Mesendoderm (in vitro differentiated cells): ENCODE measurements at regions not wholly inside any gene's neighbourhood (a gene's known extent, or its start where the extent isn't known, plus 50 kb on each side); places are given as distances from the start of the nearest gene placed in this dataset.

Experiments
- DNase-seq: peaks from one replicate; pipeline ENCODE4 v3.0.0; 2013
- H2AK5ac ChIP-seq: 2 replicates; pipeline ENCODE4 v1.6.1; 2013; ENCODE audit warnings: low read length, inconsistent platforms
- H2BK120ac ChIP-seq: 2 replicates; pipeline ENCODE4 v1.6.1; 2013; ENCODE audit warnings: low read depth, mild to moderate bottlenecking, low read length, moderate library complexity, mixed read lengths
- H2BK15ac ChIP-seq: replicated peaks from 2 replicates; pipeline ENCODE4 v1.6.1; 2013; ENCODE audit warnings: low read depth, mild to moderate bottlenecking, moderate library complexity
- H2BK5ac ChIP-seq: 2 replicates; pipeline ENCODE4 v1.6.1; 2013; ENCODE audit warnings: low read length, inconsistent platforms
- H3K18ac ChIP-seq: 2 replicates; pipeline ENCODE4 v1.6.1; 2013; ENCODE audit warnings: mild to moderate bottlenecking, low read length, mixed read lengths
- H3K23ac ChIP-seq: one replicate; pipeline ENCODE4 v1.6.1; 2013; ENCODE audit warnings: low read length
- H3K27ac ChIP-seq: 2 replicates; pipeline ENCODE4 v1.5.1; 2013; ENCODE audit warnings: low read depth, mild to moderate bottlenecking, inconsistent platforms, low read length, moderate library complexity
- H3K27me3 ChIP-seq: 2 replicates; pipeline ENCODE4 v1.6.1; 2013; ENCODE audit warnings: low read length, control low read depth, mild to moderate bottlenecking, inconsistent platforms; ENCODE audit not compliant: insufficient read depth, poor library complexity
- H3K36me3 ChIP-seq: 2 replicates; pipeline ENCODE4 v1.6.1; 2013; ENCODE audit warnings: low read length, inconsistent platforms; ENCODE audit not compliant: control insufficient read depth, insufficient read depth
- H3K4ac ChIP-seq: one replicate; pipeline ENCODE4 v1.6.1; 2013; ENCODE audit warnings: low read depth, mild to moderate bottlenecking, low read length, moderate library complexity
- H3K4me1 ChIP-seq: 2 replicates; pipeline ENCODE4 v1.6.1; 2013; ENCODE audit warnings: low read depth, low read length, inconsistent platforms; ENCODE audit not compliant: control insufficient read depth
- H3K4me2 ChIP-seq: 2 replicates; pipeline ENCODE4 v1.6.1; 2013; ENCODE audit warnings: low read length
- H3K4me3 ChIP-seq: 2 replicates; pipeline ENCODE4 v1.5.1; 2013; ENCODE audit warnings: mild to moderate bottlenecking, low read length
- H3K56ac ChIP-seq: one replicate; pipeline ENCODE4 v1.6.1; 2013; ENCODE audit warnings: low read length
- H3K79me1 ChIP-seq: 2 replicates; pipeline ENCODE4 v1.6.1; 2013; ENCODE audit warnings: low read length, inconsistent platforms
- H3K79me2 ChIP-seq: 2 replicates; pipeline ENCODE4 v1.6.1; 2013; ENCODE audit warnings: mild to moderate bottlenecking, low read length; ENCODE audit not compliant: control insufficient read depth, insufficient read depth
- H3K9ac ChIP-seq: 2 replicates; pipeline ENCODE4 v1.6.1; 2013; ENCODE audit warnings: low read length, inconsistent platforms
- H4K5ac ChIP-seq: one replicate; pipeline ENCODE4 v1.6.1; 2013; ENCODE audit warnings: low read length
- H4K8ac ChIP-seq: one replicate; pipeline ENCODE4 v1.6.1; 2013; ENCODE audit warnings: low read depth, mild to moderate bottlenecking, control low read depth, low read length, moderate library complexity
- WGBS: extraction: QIAGEN DNeasy Blood & Tissue Kit; methylation state at CpG from one replicate; pipeline ENCODE4 v1.1.7; 2013; ENCODE audit warnings: low lambda C conversion rate, missing lambda C conversion rate; ENCODE audit not compliant: insufficient coverage; ENCODE audit errors: extremely low coverage; 5-methylcytosine and 5-hydroxymethylcytosine counted together

DNA sequence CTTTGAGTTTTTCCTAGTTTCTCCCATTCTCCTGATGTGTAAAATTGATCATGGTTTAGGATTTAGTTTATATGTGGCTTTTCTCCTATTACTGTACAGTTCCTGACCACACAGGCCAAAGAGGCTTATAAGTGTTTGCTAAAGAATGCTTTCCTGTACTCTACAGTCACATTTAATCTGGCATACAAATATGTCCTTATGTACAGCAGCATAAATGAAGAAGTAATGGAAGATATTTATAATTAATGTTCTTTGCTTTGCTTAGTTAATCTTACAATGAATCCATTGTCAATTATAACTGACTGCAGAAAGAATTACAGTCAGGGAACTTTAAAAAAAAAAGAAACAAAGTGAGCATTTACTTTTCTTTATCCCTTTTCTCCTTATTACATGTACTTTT is 293.9 kb downstream of the KCNC2 start:
- Histone ChIP-seq H3K56ac (no peak overlapping the region), H3K4ac (no peak overlapping the region), H3K4me1 (no peaks in the 10 kb centered on the region), H3K27me3 (no peaks in the 10 kb centered on the region), H2BK120ac (no peak overlapping the region), H3K4me3 (no peak overlapping the region), H3K36me3 (no peaks in the 10 kb centered on the region), H3K27ac (no peak overlapping the region), H3K79me1 (no peaks in the 10 kb centered on the region), H2BK5ac (no peak overlapping the region), H3K23ac (no peak overlapping the region), H4K8ac (no peak overlapping the region), H3K18ac (no peak overlapping the region), H3K9ac (no peak overlapping the region), H3K4me2 (no peak overlapping the region), H3K79me2 (no peaks in the 10 kb centered on the region), H4K5ac (no peak overlapping the region), H2BK15ac (no peak overlapping the region), H2AK5ac (no peak overlapping the region)
- DNase-seq, result no peak

GRCh38 chr12:74917743-74918142 is 291.9 kb downstream of the KCNC2 start:
- Histone ChIP-seq H2BK15ac (no peak overlapping the region), H3K23ac (no peak overlapping the region), H3K4ac (no peak overlapping the region), H2BK120ac (no peak overlapping the region), H3K56ac (no peak overlapping the region), H3K9ac (no peak overlapping the region), H3K4me3 (no peak overlapping the region), H3K4me2 (no peak overlapping the region), H3K18ac (no peak overlapping the region), H3K4me1 (no peaks in the 10 kb centered on the region), H2BK5ac (no peak overlapping the region), H3K79me1 (no peaks in the 10 kb centered on the region), H3K36me3 (no peaks in the 10 kb centered on the region), H4K8ac (no peak overlapping the region), H3K79me2 (no peaks in the 10 kb centered on the region), H3K27ac (no peak overlapping the region), H4K5ac (no peak overlapping the region), H2AK5ac (no peak overlapping the region), H3K27me3 (no peaks in the 10 kb centered on the region)
- no peak for DNase-seq

DNA sequence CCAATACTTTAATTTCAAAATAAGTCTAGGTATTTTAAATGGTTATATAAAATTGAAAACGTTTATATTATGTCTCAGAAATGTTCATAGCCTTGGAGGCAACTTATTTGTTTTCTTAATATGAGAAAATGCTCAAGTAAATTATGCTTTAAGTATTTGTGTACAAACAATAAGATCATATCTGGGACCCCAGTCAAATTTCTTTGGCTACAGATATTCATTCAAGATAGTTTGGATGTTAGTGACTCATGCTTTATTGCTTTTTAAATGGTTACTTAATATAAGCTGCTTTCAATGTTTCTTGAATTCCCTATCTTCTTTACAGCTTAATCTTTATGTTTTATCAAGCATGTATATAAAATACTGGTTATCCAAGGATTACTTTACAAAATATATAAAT is 291.3 kb downstream of the KCNC2 start:
- no CpG with 5 or more reads among the region's 1 CpG for WGBS
- no peaks in the 10 kb centered on the region for H3K27me3 ChIP-seq

GRCh38 chr12:74922117-74922516 is 287.5 kb downstream of the KCNC2 start:
- Histone ChIP-seq H3K4me2 (no peak overlapping the region), H4K8ac (no peak overlapping the region), H3K79me1 (no peaks in the 10 kb centered on the region), H3K27ac (no peak overlapping the region), H4K5ac (no peak overlapping the region), H2BK120ac (no peak overlapping the region), H3K79me2 (no peaks in the 10 kb centered on the region), H2AK5ac (no peak overlapping the region), H3K27me3 (no peaks in the 10 kb centered on the region), H3K36me3 (no peaks in the 10 kb centered on the region), H3K4me3 (no peak overlapping the region), H3K4ac (no peak overlapping the region), H3K4me1 (no peaks in the 10 kb centered on the region), H3K56ac (no peak overlapping the region), H2BK15ac (no peak overlapping the region), H2BK5ac (no peak overlapping the region), H3K9ac (no peak overlapping the region), H3K18ac (no peak overlapping the region), H3K23ac (no peak overlapping the region)
- no peak for DNase-seq
- no CpG with 5 or more reads among the region's 1 CpG for whole genome bisulfite sequencing

More for the DNA sequence above, 291.3 kb downstream of the KCNC2 start:
- H3K79me1 ChIP-seq, result no peaks in the 10 kb centered on the region
- no peak overlapping the region for H3K4me2 ChIP-seq
- no peak overlapping the region for H4K5ac ChIP-seq
- no peaks in the 10 kb centered on the region for H3K4me1 ChIP-seq
- H4K8ac ChIP-seq, result no peak overlapping the region
- no peak overlapping the region for H2BK120ac ChIP-seq
- no peaks in the 10 kb centered on the region for H3K36me3 ChIP-seq
- H3K4me3 ChIP-seq, result no peak overlapping the region
- H3K4ac ChIP-seq, result no peak overlapping the region
- H2AK5ac ChIP-seq, result no peak overlapping the region
- H3K9ac ChIP-seq, result no peak overlapping the region
- H3K23ac ChIP-seq, result no peak overlapping the region
- H3K79me2 ChIP-seq, result no peaks in the 10 kb centered on the region
- no peak overlapping the region for H3K56ac ChIP-seq
- no peak overlapping the region for H3K18ac ChIP-seq
- no peak overlapping the region for H2BK15ac ChIP-seq
- no peak overlapping the region for H3K27ac ChIP-seq
- no peak overlapping the region for H2BK5ac ChIP-seq
- no peak for DNase-seq

GRCh38 chr12:74922642-74923041 is 287.0 kb downstream of the KCNC2 start:
- no peaks in the 10 kb centered on the region for H3K4me1 ChIP-seq
- H3K27me3 ChIP-seq, result no peaks in the 10 kb centered on the region
- H2BK15ac ChIP-seq, result no peak overlapping the region
- H3K27ac ChIP-seq, result no peak overlapping the region
- no peak overlapping the region for H3K18ac ChIP-seq
- H3K4ac ChIP-seq, result no peak overlapping the region
- no peak overlapping the region for H2BK120ac ChIP-seq
- H3K56ac ChIP-seq, result no peak overlapping the region
- H3K36me3 ChIP-seq, result no peaks in the 10 kb centered on the region
- H3K9ac ChIP-seq, result no peak overlapping the region
- H4K5ac ChIP-seq, result no peak overlapping the region
- H3K23ac ChIP-seq, result no peak overlapping the region
- H3K4me3 ChIP-seq, result no peak overlapping the region
- H2AK5ac ChIP-seq, result no peak overlapping the region
- no peak overlapping the region for H3K4me2 ChIP-seq
- no peaks in the 10 kb centered on the region for H3K79me2 ChIP-seq
- H4K8ac ChIP-seq, result no peak overlapping the region
- H2BK5ac ChIP-seq, result no peak overlapping the region
- WGBS, result no CpG with 5 or more reads among the region's 1 CpG
- no peak for DNase-seq
- no peaks in the 10 kb centered on the region for H3K79me1 ChIP-seq

GRCh38 chr12:74941670-74942069 is 268.0 kb downstream of the KCNC2 start:
- H3K56ac ChIP-seq, result no peak overlapping the region
- no peak overlapping the region for H3K4me3 ChIP-seq
- no peak overlapping the region for H3K4ac ChIP-seq
- no peak overlapping the region for H4K8ac ChIP-seq
- no peak overlapping the region for H2BK120ac ChIP-seq
- no peak overlapping the region for H3K27ac ChIP-seq
- H3K4me1 ChIP-seq, result no peaks in the 10 kb centered on the region
- no peak overlapping the region for H2BK5ac ChIP-seq
- H3K79me2 ChIP-seq, result no peaks in the 10 kb centered on the region
- no peak overlapping the region for H3K4me2 ChIP-seq
- no peak overlapping the region for H4K5ac ChIP-seq
- no peak overlapping the region for H3K23ac ChIP-seq
- no peak overlapping the region for H3K18ac ChIP-seq
- no peak overlapping the region for H3K9ac ChIP-seq
- no peaks in the 10 kb centered on the region for H3K27me3 ChIP-seq
- H2AK5ac ChIP-seq, result no peak overlapping the region
- no peak overlapping the region for H2BK15ac ChIP-seq
- no peak for DNase-seq
- WGBS, result 100% methylated on average over 1 of the region's 2 CpGs
- H3K36me3 ChIP-seq, result no peaks in the 10 kb centered on the region
- H3K79me1 ChIP-seq, result no peaks in the 10 kb centered on the region
